ENCODE measurements at regions not wholly inside any gene's neighbourhood (a gene's known extent, or its start where the extent isn't known, plus 50 kb on each side); places are given as distances from the start of the nearest gene placed in this dataset.

DNA sequence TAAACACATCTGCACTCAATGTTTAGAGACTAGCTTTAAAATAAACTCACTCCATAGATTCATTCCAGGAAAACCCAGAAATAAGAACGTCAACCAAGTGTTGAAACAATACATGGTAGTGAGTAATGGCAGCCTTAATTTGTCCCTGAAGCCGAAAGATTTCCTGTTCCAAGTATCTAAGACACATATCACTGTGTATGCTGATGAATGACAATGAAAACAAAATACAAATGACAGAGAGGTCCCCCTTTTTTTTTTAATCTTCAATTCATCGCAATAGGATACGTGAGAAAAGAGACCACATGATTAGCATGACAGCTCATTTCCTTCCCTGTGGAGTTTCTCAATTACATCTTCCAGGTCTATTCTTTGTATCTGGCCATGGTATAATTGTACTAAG, 160.5 kb upstream of the STK17B start:
- no peak for DNase-seq (ENCODE audit: low spot score)
- no peaks in the 10 kb centered on the region for H3K27me3 ChIP-seq (replicated peaks; ENCODE audit: insufficient read depth)
- intact Hi-C loops (cut with DNase I): no loop called here
- no peaks in the 10 kb centered on the region for H3K4me1 ChIP-seq (replicated peaks)
- no peak for TF ChIP-seq POLR2A (IDR thresholded peaks at IDR 0.05)
- TF ChIP-seq, protein P1, sequence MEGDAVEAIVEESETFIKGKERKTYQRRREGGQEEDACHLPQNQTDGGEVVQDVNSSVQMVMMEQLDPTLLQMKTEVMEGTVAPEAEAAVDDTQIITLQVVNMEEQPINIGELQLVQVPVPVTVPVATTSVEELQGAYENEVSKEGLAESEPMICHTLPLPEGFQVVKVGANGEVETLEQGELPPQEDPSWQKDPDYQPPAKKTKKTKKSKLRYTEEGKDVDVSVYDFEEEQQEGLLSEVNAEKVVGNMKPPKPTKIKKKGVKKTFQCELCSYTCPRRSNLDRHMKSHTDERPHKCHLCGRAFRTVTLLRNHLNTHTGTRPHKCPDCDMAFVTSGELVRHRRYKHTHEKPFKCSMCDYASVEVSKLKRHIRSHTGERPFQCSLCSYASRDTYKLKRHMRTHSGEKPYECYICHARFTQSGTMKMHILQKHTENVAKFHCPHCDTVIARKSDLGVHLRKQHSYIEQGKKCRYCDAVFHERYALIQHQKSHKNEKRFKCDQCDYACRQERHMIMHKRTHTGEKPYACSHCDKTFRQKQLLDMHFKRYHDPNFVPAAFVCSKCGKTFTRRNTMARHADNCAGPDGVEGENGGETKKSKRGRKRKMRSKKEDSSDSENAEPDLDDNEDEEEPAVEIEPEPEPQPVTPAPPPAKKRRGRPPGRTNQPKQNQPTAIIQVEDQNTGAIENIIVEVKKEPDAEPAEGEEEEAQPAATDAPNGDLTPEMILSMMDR (IDR thresholded peaks at IDR 0.05): no peak
- TF ChIP-seq POLR2AphosphoS5 (IDR thresholded peaks at IDR 0.05): no peak
- H3K4me3 ChIP-seq: no peak overlapping the region
- H3K36me3 ChIP-seq: no peaks in the 10 kb centered on the region
- no peaks in the 10 kb centered on the region for H3K9me3 ChIP-seq
- H3K27ac ChIP-seq: no peak overlapping the region
- WGBS: 35% methylated on average over 4 of the region's 4 CpGs

- Histone ChIP-seq H3K27me3 (replicated peaks; ENCODE audit: insufficient read depth) (no peaks in the 10 kb centered on the region), H3K4me1 (replicated peaks) (no peaks in the 10 kb centered on the region), H3K4me3 (no peak overlapping the region), H3K36me3 (no peaks in the 10 kb centered on the region), H3K27ac (no peak overlapping the region), H3K9me3 (no peaks in the 10 kb centered on the region)
- TF ChIP-seq POLR2A (IDR thresholded peaks at IDR 0.05) (no peak), POLR2AphosphoS5 (IDR thresholded peaks at IDR 0.05) (no peak)
- TF ChIP-seq, protein P1 (IDR thresholded peaks at IDR 0.05): no peak
- intact Hi-C loops (cut with DNase I): no loop called here
- DNase-seq (ENCODE audit: low spot score): no peak
Observed at GRCh38 chr2:196333397-196333796, 162.0 kb upstream of the STK17B start.

DNA sequence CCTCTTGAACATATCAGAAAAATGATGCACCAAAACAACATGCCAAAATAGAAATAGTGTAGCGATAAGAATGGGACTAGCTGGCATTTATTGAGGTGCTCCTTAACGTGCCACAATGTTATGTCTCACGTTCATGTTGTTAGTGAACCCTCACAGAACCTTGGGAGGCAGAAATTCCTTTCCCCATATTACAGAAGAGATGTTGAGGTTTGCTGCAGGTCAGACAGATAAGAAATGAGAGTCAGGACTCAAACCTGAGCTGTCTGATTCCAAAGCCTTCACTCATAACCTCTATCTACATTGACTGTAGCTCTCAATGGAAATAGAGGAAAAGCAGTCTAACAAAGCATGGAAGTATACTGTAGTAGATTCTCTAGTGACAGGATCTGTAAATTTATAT, 163.3 kb upstream of the STK17B start:
- Histone ChIP-seq H3K4me3 (no peak overlapping the region), H3K36me3 (no peaks in the 10 kb centered on the region), H3K4me1 (replicated peaks) (no peaks in the 10 kb centered on the region), H3K27ac (no peak overlapping the region), H3K27me3 (replicated peaks; ENCODE audit: insufficient read depth) (no peaks in the 10 kb centered on the region), H3K9me3 (no peaks in the 10 kb centered on the region)
- WGBS: 84% methylated on average over 3 of the region's 3 CpGs
- DNase-seq (ENCODE audit: low spot score): no peak
- intact Hi-C loops (cut with DNase I): no loop called here
- TF ChIP-seq POLR2AphosphoS5 (IDR thresholded peaks at IDR 0.05) (no peak), POLR2A (IDR thresholded peaks at IDR 0.05) (no peak)
- TF ChIP-seq, protein P1 (IDR thresholded peaks at IDR 0.05): no peak

- no peaks in the 10 kb centered on the region for H3K9me3 ChIP-seq
- H3K27ac ChIP-seq: no peak overlapping the region
- intact Hi-C loops (cut with DNase I): no loop called here
- TF ChIP-seq POLR2AphosphoS5 (IDR thresholded peaks at IDR 0.05): no peak
- TF ChIP-seq POLR2A (IDR thresholded peaks at IDR 0.05): no peak
- TF ChIP-seq, protein P1 (IDR thresholded peaks at IDR 0.05): no peak
- H3K4me3 ChIP-seq: no peak overlapping the region
- no peaks in the 10 kb centered on the region for H3K36me3 ChIP-seq
- H3K27me3 ChIP-seq (replicated peaks; ENCODE audit: insufficient read depth): no peaks in the 10 kb centered on the region
- 68% methylated on average over 6 of the region's 6 CpGs for WGBS
- no peak for DNase-seq (ENCODE audit: low spot score)
- no peaks in the 10 kb centered on the region for H3K4me1 ChIP-seq (replicated peaks)
Observed at GRCh38 chr2:196335221-196335634, 163.8 kb upstream of the STK17B start.

- TF ChIP-seq, protein P1 (IDR thresholded peaks at IDR 0.05): no peak
- no peak for TF ChIP-seq POLR2A (IDR thresholded peaks at IDR 0.05)
- TF ChIP-seq POLR2AphosphoS5 (IDR thresholded peaks at IDR 0.05): no peak
- Histone ChIP-seq H3K9me3 (no peaks in the 10 kb centered on the region), H3K27ac (no peak overlapping the region), H3K4me1 (replicated peaks) (no peaks in the 10 kb centered on the region), H3K27me3 (replicated peaks; ENCODE audit: insufficient read depth) (no peaks in the 10 kb centered on the region), H3K4me3 (no peak overlapping the region), H3K36me3 (no peaks in the 10 kb centered on the region)
- WGBS: 79% methylated on average over 6 of the region's 6 CpGs
- intact Hi-C loops (cut with DNase I): no loop called here
- DNase-seq (ENCODE audit: low spot score): no peak
Observed at GRCh38 chr2:196336207-196336606, 164.8 kb upstream of the STK17B start.
